ENCODE measurements at regions not wholly inside any gene's neighbourhood (a gene's known extent, or its start where the extent isn't known, plus 50 kb on each side); places are given as distances from the start of the nearest gene placed in this dataset.

- TF ChIP-seq, protein P1, sequence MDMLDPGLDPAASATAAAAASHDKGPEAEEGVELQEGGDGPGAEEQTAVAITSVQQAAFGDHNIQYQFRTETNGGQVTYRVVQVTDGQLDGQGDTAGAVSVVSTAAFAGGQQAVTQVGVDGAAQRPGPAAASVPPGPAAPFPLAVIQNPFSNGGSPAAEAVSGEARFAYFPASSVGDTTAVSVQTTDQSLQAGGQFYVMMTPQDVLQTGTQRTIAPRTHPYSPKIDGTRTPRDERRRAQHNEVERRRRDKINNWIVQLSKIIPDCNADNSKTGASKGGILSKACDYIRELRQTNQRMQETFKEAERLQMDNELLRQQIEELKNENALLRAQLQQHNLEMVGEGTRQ (IDR thresholded peaks at IDR 0.05), result no peak
- TF ChIP-seq, protein P2, sequence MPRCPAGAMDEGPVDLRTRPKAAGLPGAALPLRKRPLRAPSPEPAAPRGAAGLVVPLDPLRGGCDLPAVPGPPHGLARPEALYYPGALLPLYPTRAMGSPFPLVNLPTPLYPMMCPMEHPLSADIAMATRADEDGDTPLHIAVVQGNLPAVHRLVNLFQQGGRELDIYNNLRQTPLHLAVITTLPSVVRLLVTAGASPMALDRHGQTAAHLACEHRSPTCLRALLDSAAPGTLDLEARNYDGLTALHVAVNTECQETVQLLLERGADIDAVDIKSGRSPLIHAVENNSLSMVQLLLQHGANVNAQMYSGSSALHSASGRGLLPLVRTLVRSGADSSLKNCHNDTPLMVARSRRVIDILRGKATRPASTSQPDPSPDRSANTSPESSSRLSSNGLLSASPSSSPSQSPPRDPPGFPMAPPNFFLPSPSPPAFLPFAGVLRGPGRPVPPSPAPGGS (IDR thresholded peaks at IDR 0.05), result no peak
- TF ChIP-seq PHF8 (IDR thresholded peaks at IDR 0.05; ENCODE audit: borderline replicate concordance, low read depth) (no peak), JUNB (IDR thresholded peaks at IDR 0.05) (no peak), TP53 (CRISPR knock-in tag; IDR thresholded peaks at IDR 0.05) (no peak), RARB (CRISPR knock-in tag; IDR thresholded peaks at IDR 0.05) (no peak), KDM5A (IDR thresholded peaks at IDR 0.05) (no peak)
- TF ChIP-seq, protein P3, sequence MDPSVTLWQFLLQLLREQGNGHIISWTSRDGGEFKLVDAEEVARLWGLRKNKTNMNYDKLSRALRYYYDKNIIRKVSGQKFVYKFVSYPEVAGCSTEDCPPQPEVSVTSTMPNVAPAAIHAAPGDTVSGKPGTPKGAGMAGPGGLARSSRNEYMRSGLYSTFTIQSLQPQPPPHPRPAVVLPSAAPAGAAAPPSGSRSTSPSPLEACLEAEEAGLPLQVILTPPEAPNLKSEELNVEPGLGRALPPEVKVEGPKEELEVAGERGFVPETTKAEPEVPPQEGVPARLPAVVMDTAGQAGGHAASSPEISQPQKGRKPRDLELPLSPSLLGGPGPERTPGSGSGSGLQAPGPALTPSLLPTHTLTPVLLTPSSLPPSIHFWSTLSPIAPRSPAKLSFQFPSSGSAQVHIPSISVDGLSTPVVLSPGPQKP (IDR thresholded peaks at IDR 0.05; ENCODE audit: low read depth, low read length), result no peak
Observed at GRCh38 chr21:24224422-24224821, 1382.9 kb downstream of the MRPL39 start (continued).

DNA sequence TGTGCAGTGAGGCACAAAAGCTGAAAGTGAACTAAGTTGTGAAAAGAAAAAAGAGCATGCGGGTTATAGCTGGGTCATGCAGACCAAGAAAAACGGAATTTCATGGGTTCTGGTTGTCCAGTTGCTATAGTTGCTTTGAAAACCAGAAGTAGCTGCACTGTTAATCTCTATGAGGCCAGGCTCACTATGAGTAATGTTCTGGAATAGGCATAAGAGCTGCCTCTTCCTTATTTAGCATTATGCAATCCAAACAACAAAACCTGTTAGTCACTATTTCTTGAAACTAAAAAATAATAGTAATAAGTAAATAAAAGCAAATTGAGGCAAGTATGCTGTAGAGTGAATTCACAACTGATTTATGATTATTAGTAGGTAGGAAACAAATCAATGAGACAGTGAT is 1383.7 kb downstream of the MRPL39 start:
- DNase-seq (ENCODE audit: low read depth in 1 of 2, low spot score in 1 of 2) (no peak), ATAC-seq (no peak), FAIRE-seq (no peak)
- 2% methylated on average over 2 of the region's 2 CpGs for WGBS (ENCODE audit: missing lambda C conversion rate)
- POLR2A ChIA-PET, result no interaction called here
- H3K4me1 ChIP-seq, result no peaks in the 10 kb centered on the region
- H3K27ac ChIP-seq, result no peak overlapping the region
- H3K4me3 ChIP-seq, result no peak overlapping the region
- CTCF ChIA-PET, result no interaction called here
- no peak overlapping the region for H3K4me2 ChIP-seq
- H3K9me3 ChIP-seq, result no peaks in the 10 kb centered on the region
- TF ChIP-seq PBX3 (IDR thresholded peaks at IDR 0.05) (no peak), EP300 (IDR thresholded peaks at IDR 0.05) (no peak), JUN (IDR thresholded peaks at IDR 0.05) (no peak), JUNB (IDR thresholded peaks at IDR 0.05) (no peak), FOSB (CRISPR knock-in tag; IDR thresholded peaks at IDR 0.05) (no peak), HOXB13 (CRISPR knock-in tag; IDR thresholded peaks at IDR 0.05; ENCODE audit: low read depth) (no peak), ZNF302 (CRISPR knock-in tag; IDR thresholded peaks at IDR 0.05) (no peak), RNF2 (IDR thresholded peaks at IDR 0.05; ENCODE audit: borderline replicate concordance, low read depth) (no peak), TP53 (CRISPR knock-in tag; IDR thresholded peaks at IDR 0.05) (no peak)
- TF ChIP-seq, protein P2 (IDR thresholded peaks at IDR 0.05), result no peak
- TF ChIP-seq, protein P1 (IDR thresholded peaks at IDR 0.05), result no peak

- POLR2A ChIA-PET, result no interaction called here
- Histone ChIP-seq H3K4me1 (no peaks in the 10 kb centered on the region), H3K27ac (no peak overlapping the region), H3K9me3 (no peaks in the 10 kb centered on the region), H3K4me2 (no peak overlapping the region), H3K4me3 (no peak overlapping the region)
- DNase-seq (ENCODE audit: low read depth in 1 of 2, low spot score in 1 of 2), result no peak
- CTCF ChIA-PET, result no interaction called here
- WGBS (ENCODE audit: missing lambda C conversion rate), result 3% methylated on average over 3 of the region's 3 CpGs
- no peak for ATAC-seq
- FAIRE-seq, result no peak
- TF ChIP-seq ZC3H11A (IDR thresholded peaks at IDR 0.05) (no peak), MYC (IDR thresholded peaks at IDR 0.05; ENCODE audit: borderline replicate concordance, low read length) (no peak), REST (IDR thresholded peaks at IDR 0.05) (no peak), JUNB (IDR thresholded peaks at IDR 0.05) (no peak), ESRRA (IDR thresholded peaks at IDR 0.05; ENCODE audit: borderline replicate concordance, low read length) (no peak), PHF8 (IDR thresholded peaks at IDR 0.05; ENCODE audit: borderline replicate concordance, low read depth) (no peak), BHLHE40 (IDR thresholded peaks at IDR 0.05; ENCODE audit: low read depth, low read length) (no peak), PBX3 (IDR thresholded peaks at IDR 0.05) (no peak), RFX5 (IDR thresholded peaks at IDR 0.05) (no peak)
- TF ChIP-seq, protein P1 (IDR thresholded peaks at IDR 0.05), result no peak
Observed at GRCh38 chr21:24222676-24223075, 1384.6 kb downstream of the MRPL39 start.

Measured in A549 (cell line).